GM23338 (cell line): ENCODE measurements at regions not wholly inside any gene's neighbourhood (a gene's known extent, or its start where the extent isn't known, plus 50 kb on each side); places are given as distances from the start of the nearest gene placed in this dataset.

Experiments
- ATAC-seq: fragments of 200-7000 bp; cut with Tn5 transposase; 3 replicates; pipeline ENCODE4 v1.9.1; 2020
- DNase-seq: peaks from one replicate; pipeline ENCODE4 v3.0.0-alpha.2; 2015; ENCODE audit warnings: low spot score
- H2AFZ ChIP-seq: fragments of 200-600 bp; sonication (generic); 2 replicates; pipeline ENCODE4 v1.8.0; 2016; ENCODE audit warnings: antibody characterized with exemption, mild to moderate bottlenecking, moderate library complexity
- H3F3A ChIP-seq: fragments of 200-600 bp; sonication (generic); replicated peaks from 2 replicates; pipeline ENCODE4 v1.8.0; 2017; ENCODE audit warnings: antibody characterized with exemption, mixed run types, low read depth
- H3K27ac ChIP-seq: fragments of 200-600 bp; sonication (generic); 2 replicates; pipeline ENCODE4 v1.6.1; 2016; ENCODE audit warnings: low read depth
- H3K27me3 ChIP-seq: fragments of 200-600 bp; sonication (generic); 2 replicates; pipeline ENCODE4 v1.8.0; 2016; ENCODE audit warnings: mild to moderate bottlenecking, mixed run types, moderate library complexity; ENCODE audit not compliant: insufficient read depth
- H3K36me3 ChIP-seq: fragments of 200-600 bp; sonication (generic); 2 replicates; pipeline ENCODE4 v1.8.0; 2016; ENCODE audit warnings: mild to moderate bottlenecking; ENCODE audit not compliant: insufficient read depth
- H3K4me1 ChIP-seq: fragments of 200-600 bp; sonication (generic); 2 replicates; pipeline ENCODE4 v1.8.0; 2016; ENCODE audit warnings: mild to moderate bottlenecking, moderate library complexity; ENCODE audit not compliant: insufficient read depth
- H3K4me2 ChIP-seq: fragments of 200-600 bp; sonication (generic); 2 replicates; pipeline ENCODE4 v1.7.1; 2017; ENCODE audit warnings: mixed run types
- H3K4me3 ChIP-seq: fragments of 200-600 bp; sonication (generic); 2 replicates; pipeline ENCODE4 v1.6.1; 2016; ENCODE audit warnings: mixed run types
- H3K79me2 ChIP-seq: fragments of 200-600 bp; sonication (generic); replicated peaks from 2 replicates; pipeline ENCODE4 v1.8.0; 2017; ENCODE audit warnings: mild to moderate bottlenecking; ENCODE audit not compliant: insufficient read depth
- H3K9me2 ChIP-seq: fragments of 200-600 bp; sonication (generic); 2 replicates; pipeline ENCODE4 v1.8.0; 2017; ENCODE audit not compliant: insufficient read depth
- H4K20me1 ChIP-seq: fragments of 200-600 bp; sonication (generic); replicated peaks from 2 replicates; pipeline ENCODE4 v1.8.0; 2017; ENCODE audit warnings: mild to moderate bottlenecking; ENCODE audit not compliant: insufficient read depth
- H3K27ac Mint-ChIP-seq: 2 replicates; pipeline ENCODE4 v1.8.0; 2020; ENCODE audit warnings: inconsistent platforms, mild to moderate bottlenecking, moderate library complexity, mixed read lengths
- H3K27me3 Mint-ChIP-seq: 3 replicates; pipeline ENCODE4 v1.8.0; 2022; ENCODE audit warnings: low read depth, mild to moderate bottlenecking, moderate library complexity, mixed read lengths, inconsistent platforms; ENCODE audit not compliant: insufficient read depth, poor library complexity
- H3K36me3 Mint-ChIP-seq: 3 replicates; pipeline ENCODE4 v1.8.0; 2021; ENCODE audit warnings: low read depth, mild to moderate bottlenecking, inconsistent platforms, moderate library complexity, mixed read lengths
- H3K4me1 Mint-ChIP-seq: 3 replicates; pipeline ENCODE4 v1.8.0; 2020; ENCODE audit warnings: mild to moderate bottlenecking, inconsistent platforms, mixed read lengths
- H3K4me3 Mint-ChIP-seq: 3 replicates; pipeline ENCODE4 v1.8.0; 2021; ENCODE audit warnings: moderate library complexity, mild to moderate bottlenecking, inconsistent platforms, mixed read lengths
- H3K9me3 Mint-ChIP-seq: 3 replicates; pipeline ENCODE4 v1.8.0; 2020; ENCODE audit warnings: moderate library complexity, mild to moderate bottlenecking, inconsistent platforms, mixed read lengths
- EZH2phosphoT487 ChIP-seq: fragments of 200-600 bp; sonication (generic); IDR thresholded peaks from one replicate; pipeline ENCODE4 v1.8.1; 2018; ENCODE audit warnings: antibody characterized with exemption; ENCODE audit not compliant: unreplicated experiment
- JUNB ChIP-seq: IDR thresholded peaks from one replicate; pipeline ENCODE4 v1.6.1; 2016; ENCODE audit warnings: antibody characterized with exemption; ENCODE audit not compliant: unreplicated experiment
- NANOG ChIP-seq: IDR thresholded peaks from 2 replicates; pipeline ENCODE4 v1.6.1; 2016; ENCODE audit warnings: antibody characterized with exemption, borderline replicate concordance
- POLR2AphosphoS5 ChIP-seq: IDR thresholded peaks from 2 replicates; pipeline ENCODE4 v1.6.1; 2016; ENCODE audit warnings: antibody characterized with exemption, low read depth
- REST ChIP-seq: IDR thresholded peaks from one replicate; pipeline ENCODE4 v1.6.1; 2018; ENCODE audit warnings: antibody characterized with exemption; ENCODE audit not compliant: unreplicated experiment
- STAT1 ChIP-seq: IDR thresholded peaks from one replicate; pipeline ENCODE4 v1.6.1; 2016; ENCODE audit warnings: antibody characterized with exemption; ENCODE audit not compliant: unreplicated experiment
- ZNF462 ChIP-seq: fragments of 250-450 bp; sonication (Bioruptor Pico); IDR thresholded peaks from 2 replicates; pipeline ENCODE4 v1.5.0; 2020; ENCODE audit warnings: mild to moderate bottlenecking, moderate library complexity

- H3K36me3 ChIP-seq, result no peaks in the 10 kb centered on the region
- ATAC-seq (no peak), DNase-seq (no peak)
- H3K79me2 ChIP-seq, result no peaks in the 10 kb centered on the region
- no peaks in the 10 kb centered on the region for H3K27me3 ChIP-seq
- no peak overlapping the region for H3K4me3 ChIP-seq
- H3K9me2 ChIP-seq, result no peaks in the 10 kb centered on the region
- no peaks in the 10 kb centered on the region for H3F3A ChIP-seq
- H3K27ac Mint-ChIP-seq, result no peak overlapping the region
- no peaks in the 10 kb centered on the region for H3K27me3 Mint-ChIP-seq
- H3K4me1 ChIP-seq, result no peaks in the 10 kb centered on the region
- H3K4me3 Mint-ChIP-seq, result no peak overlapping the region
- peaks cover 95% of the 10 kb centered on the region for H3K9me3 Mint-ChIP-seq
- no peaks in the 10 kb centered on the region for H4K20me1 ChIP-seq
- no peak overlapping the region for H2AFZ ChIP-seq
- no peaks in the 10 kb centered on the region for H3K4me1 Mint-ChIP-seq
- no peak overlapping the region for H3K4me2 ChIP-seq
- H3K27ac ChIP-seq, result no peak overlapping the region
- H3K36me3 Mint-ChIP-seq, result peaks cover 18% of the 10 kb centered on the region; the same call in 2 of the 3 replicates
- TF ChIP-seq REST (no peak), STAT1 (no peak)
Observed at GRCh38 chr16:35364263-35364662, 1904.9 kb downstream of the TP53TG3F start.

GRCh38 chr16:35365675-35366074 is 1906.3 kb downstream of the TP53TG3F start:
- H3K9me3 Mint-ChIP-seq, result peaks cover 100% of the 10 kb centered on the region
- Histone ChIP-seq H3K36me3 (no peaks in the 10 kb centered on the region), H3K4me2 (no peak overlapping the region), H3K79me2 (no peaks in the 10 kb centered on the region), H3K27ac (no peak overlapping the region), H3K4me1 (no peaks in the 10 kb centered on the region), H4K20me1 (no peaks in the 10 kb centered on the region), H3F3A (no peaks in the 10 kb centered on the region), H3K4me3 (no peak overlapping the region), H3K9me2 (no peaks in the 10 kb centered on the region), H3K27me3 (no peaks in the 10 kb centered on the region), H2AFZ (no peak overlapping the region)
- no peak overlapping the region for H3K27ac Mint-ChIP-seq
- TF ChIP-seq JUNB, result no peak
- no peak for TF ChIP-seq EZH2phosphoT487
- no peak for TF ChIP-seq NANOG
- TF ChIP-seq REST, result no peak
- no peak for TF ChIP-seq ZNF462 (CRISPR knock-in tag)
- TF ChIP-seq POLR2AphosphoS5, result no peak
- ATAC-seq, result no peak
- no peak overlapping the region for H3K4me3 Mint-ChIP-seq
- DNase-seq, result no peak
- H3K27me3 Mint-ChIP-seq, result no peaks in the 10 kb centered on the region
- peaks cover 25% of the 10 kb centered on the region for H3K36me3 Mint-ChIP-seq
- H3K4me1 Mint-ChIP-seq, result no peaks in the 10 kb centered on the region
